ENCODE measurements at regions not wholly inside any gene's neighbourhood (a gene's known extent, or its start where the extent isn't known, plus 50 kb on each side); places are given as distances from the start of the nearest gene placed in this dataset.
A peak's percentile ranks its signal among the peaks of the same experiment; 100 is the strongest.

- no peaks in the 10 kb centered on the region for H3K4me1 ChIP-seq
- no peak overlapping the region for H3K9ac ChIP-seq (ENCODE audit: low read depth in 2 of 2, low read length in 2 of 2)
- no peaks in the 10 kb centered on the region for H3K27me3 ChIP-seq
- H3K27ac ChIP-seq: no peak overlapping the region
- TF ChIP-seq CTCF (IDR thresholded peaks at IDR 0.05): no peak
- intact Hi-C loops (cut with DNase I): no loop called here
- no peaks in the 10 kb centered on the region for H3K36me3 ChIP-seq
- no peaks in the 10 kb centered on the region for H3K9me3 ChIP-seq
- no peak overlapping the region for H3K4me3 ChIP-seq
- no peak for DNase-seq
Observed at GRCh38 chr13:79791471-79792042, 310.6 kb downstream of the NDFIP2 start.

GRCh38 chr13:79786176-79786575 is 305.2 kb downstream of the NDFIP2 start:
- Histone ChIP-seq H3K4me3 (no peak overlapping the region), H3K9me3 (no peaks in the 10 kb centered on the region), H3K9ac (ENCODE audit: low read depth in 2 of 2, low read length in 2 of 2) (no peak overlapping the region), H3K27ac (no peak overlapping the region), H3K27me3 (no peaks in the 10 kb centered on the region), H3K36me3 (no peaks in the 10 kb centered on the region), H3K4me1 (no peaks in the 10 kb centered on the region)
- intact Hi-C loops (cut with DNase I): no loop called here
- no peak for DNase-seq
- TF ChIP-seq CTCF (IDR thresholded peaks at IDR 0.05): no peak

- no peak overlapping the region for H3K27ac ChIP-seq
- no peak overlapping the region for H3K4me3 ChIP-seq
- H3K36me3 ChIP-seq: no peaks in the 10 kb centered on the region
- no peak overlapping the region for H3K9ac ChIP-seq (ENCODE audit: low read depth in 2 of 2, low read length in 2 of 2)
- no peaks in the 10 kb centered on the region for H3K4me1 ChIP-seq
- peak; percentile 29 for DNase-seq
- no peaks in the 10 kb centered on the region for H3K9me3 ChIP-seq
- no peaks in the 10 kb centered on the region for H3K27me3 ChIP-seq
- TF ChIP-seq CTCF (IDR thresholded peaks at IDR 0.05): no peak
- intact Hi-C loops (cut with DNase I): no loop called here
Observed at GRCh38 chr13:79782541-79783205, 301.7 kb downstream of the NDFIP2 start.

- intact Hi-C loops (cut with DNase I): no loop called here
- Histone ChIP-seq H3K4me1 (no peaks in the 10 kb centered on the region), H3K9ac (ENCODE audit: low read depth in 2 of 2, low read length in 2 of 2) (no peak overlapping the region), H3K9me3 (no peaks in the 10 kb centered on the region), H3K4me3 (no peak overlapping the region), H3K36me3 (no peaks in the 10 kb centered on the region), H3K27me3 (no peaks in the 10 kb centered on the region), H3K27ac (no peak overlapping the region)
- no peak for TF ChIP-seq CTCF (IDR thresholded peaks at IDR 0.05)
- no peak for DNase-seq
Observed at GRCh38 chr13:79781829-79782540, 301.0 kb downstream of the NDFIP2 start.

- DNase-seq: no peak
- no peaks in the 10 kb centered on the region for H3K9me3 ChIP-seq
- H3K27ac ChIP-seq: no peak overlapping the region
- H3K4me3 ChIP-seq: no peak overlapping the region
- no peaks in the 10 kb centered on the region for H3K4me1 ChIP-seq
- TF ChIP-seq CTCF (IDR thresholded peaks at IDR 0.05): no peak
- H3K9ac ChIP-seq (ENCODE audit: low read depth in 2 of 2, low read length in 2 of 2): no peak overlapping the region
- intact Hi-C loops (cut with DNase I): no loop called here
- H3K27me3 ChIP-seq: no peaks in the 10 kb centered on the region
- H3K36me3 ChIP-seq: no peaks in the 10 kb centered on the region
Observed at GRCh38 chr13:79780240-79780639, 299.3 kb downstream of the NDFIP2 start.

All from colonic mucosa (tissue), 4 donors.